ENCODE measurements at regions not wholly inside any gene's neighbourhood (a gene's known extent, or its start where the extent isn't known, plus 50 kb on each side); places are given as distances from the start of the nearest gene placed in this dataset.

DNA sequence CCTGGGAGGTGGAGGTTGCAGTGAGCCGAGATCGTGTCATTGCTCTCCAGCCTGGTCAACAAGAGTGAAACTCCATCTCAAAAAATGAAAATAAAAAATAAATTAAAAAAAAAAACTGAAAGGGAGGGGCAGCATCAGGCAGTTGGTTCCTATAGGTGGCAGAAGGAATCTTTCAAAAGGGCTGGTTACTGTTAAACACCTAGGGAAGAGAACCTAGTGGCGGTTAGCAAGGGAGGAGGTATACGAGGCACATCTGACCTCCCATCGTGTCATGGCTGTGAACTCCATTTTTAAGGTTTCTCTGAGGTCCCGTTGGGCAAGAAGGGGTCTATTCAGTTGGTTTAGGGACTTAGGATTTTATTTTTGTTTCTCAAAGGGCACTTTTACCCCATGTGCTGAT, 150.1 kb downstream of the SLC7A11 start:
- TF ChIP-seq EZH2 (IDR thresholded peaks at IDR 0.05; ENCODE audit: insufficient read depth, poor library complexity, severe bottlenecking) (no peak), EZH2phosphoT487 (IDR thresholded peaks at IDR 0.05; ENCODE audit: insufficient read depth, low read depth) (no peak)

Data from GM23248 (cell line).